Neuronal stem cell (in vitro differentiated cells): ENCODE measurements at regions not wholly inside any gene's neighbourhood (a gene's known extent, or its start where the extent isn't known, plus 50 kb on each side); places are given as distances from the start of the nearest gene placed in this dataset.
"Not testable (repeated sequence)": the region's sequence is repeated elsewhere in the genome, so short reads cannot be mapped to it uniquely, and the experiment has no call there.

ENCODE experiments used
- DNase-seq: peaks from one replicate; pipeline ENCODE4 v3.0.0-alpha.2; 2013; ENCODE audit warnings: low spot score
- H2AFZ ChIP-seq: one replicate; pipeline ENCODE4 v1.6.1; 2013; ENCODE audit warnings: mild to moderate bottlenecking, low read length, inconsistent platforms
- H2AK5ac ChIP-seq: 2 replicates; pipeline ENCODE4 v1.6.1; 2013; ENCODE audit warnings: low read depth, mild to moderate bottlenecking, inconsistent platforms, low read length, moderate library complexity, mixed read lengths
- H2BK120ac ChIP-seq: 2 replicates; pipeline ENCODE4 v1.6.1; 2013; ENCODE audit warnings: low read depth, mild to moderate bottlenecking, inconsistent platforms, low read length, moderate library complexity, mixed read lengths
- H2BK12ac ChIP-seq: one replicate; pipeline ENCODE4 v1.6.1; 2013; ENCODE audit warnings: low read length, inconsistent platforms
- H2BK15ac ChIP-seq: 2 replicates; pipeline ENCODE4 v1.6.1; 2013; ENCODE audit warnings: mild to moderate bottlenecking, low read length, inconsistent platforms, mixed read lengths
- H2BK5ac ChIP-seq: one replicate; pipeline ENCODE4 v1.6.1; 2013; ENCODE audit warnings: inconsistent platforms, mild to moderate bottlenecking, low read length, moderate library complexity
- H3K14ac ChIP-seq: one replicate; pipeline ENCODE4 v1.6.1; 2013; ENCODE audit warnings: low read length, inconsistent platforms
- H3K18ac ChIP-seq: 2 replicates; pipeline ENCODE4 v1.6.1; 2013; ENCODE audit warnings: low read length, inconsistent platforms
- H3K23ac ChIP-seq: 2 replicates; pipeline ENCODE4 v1.6.1; 2013; ENCODE audit warnings: low read depth, mild to moderate bottlenecking, mixed read lengths, low read length, inconsistent platforms; ENCODE audit not compliant: poor library complexity
- H3K27ac ChIP-seq: replicated peaks from 3 replicates; pipeline ENCODE4 v1.5.1; 2013; ENCODE audit warnings: low read length, inconsistent platforms
- H3K27me3 ChIP-seq, 3 experiments: 2 replicates each; pipeline ENCODE4 v1.6.1; 2013; ENCODE audit warnings: low read length in 3 of 3, mild to moderate bottlenecking in 2 of 3, inconsistent platforms in 1 of 3, low read depth in 1 of 3, mixed read lengths in 1 of 3, moderate library complexity in 1 of 3; ENCODE audit not compliant: control insufficient read depth in 3 of 3, insufficient read depth in 3 of 3
- H3K36me3 ChIP-seq, 2 donors: replicated peaks in 1 of 2; 2 replicates each; pipeline ENCODE4 v1.6.1; 2013; ENCODE audit warnings: low read length in 2 of 2; ENCODE audit not compliant: control insufficient read depth in 2 of 2, insufficient read depth in 2 of 2
- H3K4ac ChIP-seq: 2 replicates; pipeline ENCODE4 v1.6.1; 2013; ENCODE audit warnings: inconsistent platforms, mild to moderate bottlenecking, low read length, moderate library complexity
- H3K4me1 ChIP-seq, 2 donors: 1 replicate in 1 of 2; 2 replicates in 1 of 2; pipeline ENCODE4 v1.6.1; 2013; ENCODE audit warnings: low read length in 2 of 2, low read depth in 1 of 2; ENCODE audit not compliant: control insufficient read depth in 2 of 2, insufficient read depth in 1 of 2
- H3K4me2 ChIP-seq: one replicate; pipeline ENCODE4 v1.6.1; 2013; ENCODE audit warnings: mild to moderate bottlenecking, low read length, inconsistent platforms; ENCODE audit not compliant: insufficient read depth, poor library complexity, severe bottlenecking
- H3K4me3 ChIP-seq, 2 donors: 2 replicates each; pipeline ENCODE4 v1.5.1; 2013; ENCODE audit warnings: low read length in 2 of 2, mild to moderate bottlenecking in 2 of 2, inconsistent platforms in 1 of 2, moderate library complexity in 1 of 2
- H3K79me1 ChIP-seq: one replicate; pipeline ENCODE4 v1.6.1; 2013; ENCODE audit warnings: low read depth, mild to moderate bottlenecking, inconsistent platforms, low read length, moderate library complexity
- H3K9ac ChIP-seq: one replicate; pipeline ENCODE4 v1.6.1; 2013; ENCODE audit warnings: mild to moderate bottlenecking, low read depth, low read length, inconsistent platforms; ENCODE audit not compliant: poor library complexity
- H3K9me3 ChIP-seq, 2 donors: replicated peaks in 1 of 2; 2 replicates each; pipeline versions ENCODE3 to v1.6.1; 2013; ENCODE audit warnings: low read length in 2 of 2, mild to moderate bottlenecking in 2 of 2, inconsistent platforms in 1 of 2, low read depth in 1 of 2, mixed read lengths in 1 of 2, moderate library complexity in 1 of 2; ENCODE audit not compliant: control insufficient read depth in 2 of 2, insufficient read depth in 1 of 2
- H4K8ac ChIP-seq: one replicate; pipeline ENCODE4 v1.6.1; 2013; ENCODE audit warnings: low read depth, mild to moderate bottlenecking, inconsistent platforms, low read length, moderate library complexity
- H4K91ac ChIP-seq: one replicate; pipeline ENCODE4 v1.6.1; 2013; ENCODE audit warnings: low read length, low read depth, mild to moderate bottlenecking, inconsistent platforms; ENCODE audit not compliant: poor library complexity
- WGBS, 2 donors: extraction: QIAGEN DNeasy Blood & Tissue Kit; methylation state at CpG; one replicate each; pipeline ENCODE4 v1.1.7; 2013; ENCODE audit warnings: missing lambda C conversion rate in 2 of 2, mixed read lengths in 1 of 2; ENCODE audit not compliant: insufficient read length in 2 of 2, insufficient replicate concordance in 1 of 2; ENCODE audit errors: extremely low coverage in 2 of 2; 5-methylcytosine and 5-hydroxymethylcytosine counted together

DNA sequence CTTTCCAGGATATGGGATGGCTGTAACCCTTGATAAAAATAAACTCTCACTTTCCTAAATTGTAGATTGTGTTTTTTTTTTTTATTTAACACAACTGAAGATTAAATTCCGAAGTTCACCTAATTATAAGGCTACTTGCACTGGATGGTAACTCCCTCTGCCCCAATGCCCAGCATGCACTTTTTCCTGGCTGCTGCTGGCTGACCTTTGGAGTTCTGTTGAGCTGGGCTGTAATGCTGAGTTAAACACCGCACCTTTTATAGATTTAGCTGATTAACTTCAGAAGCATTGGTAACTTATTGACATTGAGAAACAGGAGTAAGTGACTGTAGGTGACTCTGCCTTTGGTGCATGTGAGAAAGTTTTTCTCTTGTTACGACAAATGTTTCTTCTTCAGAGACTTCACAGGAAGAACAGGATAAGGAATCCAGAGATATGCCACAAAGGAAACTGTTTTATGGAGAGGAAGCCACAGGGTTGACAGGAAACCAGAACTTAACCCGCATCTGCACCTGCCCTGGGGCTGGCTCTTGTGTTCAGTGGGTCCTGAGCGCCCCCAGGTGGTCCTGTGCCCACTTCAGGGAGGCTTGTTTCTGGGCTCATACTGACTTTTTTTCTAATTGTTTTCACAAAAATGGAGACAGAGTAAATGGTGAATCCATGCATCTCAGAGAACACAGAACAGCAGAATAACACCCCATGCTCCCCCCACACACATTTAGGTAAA is 1240.3 kb downstream of the TMEM121 start:
- not testable (repeated sequence) for H4K91ac ChIP-seq, H2BK5ac ChIP-seq, H2BK120ac ChIP-seq, DNase-seq, H2BK15ac ChIP-seq, H3K23ac ChIP-seq, H2BK12ac ChIP-seq, H3K4me2 ChIP-seq, H3K79me1 ChIP-seq, H3K36me3 ChIP-seq, H3K27ac ChIP-seq, H3K4me3 ChIP-seq, H3K4me1 ChIP-seq, H3K4ac ChIP-seq, H4K8ac ChIP-seq, H2AFZ ChIP-seq, H3K18ac ChIP-seq, H2AK5ac ChIP-seq, H3K9ac ChIP-seq, H3K9me3 ChIP-seq, H3K27me3 ChIP-seq, H3K14ac ChIP-seq
- WGBS, 2 donors: no CpG with 5 or more reads among the region's 5 CpGs

DNA sequence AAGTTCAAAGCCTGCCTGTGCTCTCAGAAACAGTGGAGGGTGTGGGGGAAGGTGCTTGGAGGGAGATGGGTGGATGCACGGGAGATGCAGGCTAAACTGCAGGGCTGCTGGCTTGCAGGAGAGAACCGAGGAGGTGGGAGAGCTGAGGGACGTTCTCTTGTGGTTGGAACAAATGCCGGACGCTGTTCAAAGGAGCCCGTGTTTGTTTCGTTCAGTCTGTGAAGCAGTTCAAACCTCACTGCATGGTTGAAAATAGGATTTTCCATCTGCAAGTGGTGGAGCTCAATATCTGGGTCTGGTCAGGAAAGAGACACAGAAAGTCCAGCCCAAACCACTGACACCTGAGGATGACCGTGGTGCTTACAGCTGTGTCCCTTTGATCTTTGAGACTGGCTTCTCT is 1241.8 kb downstream of the TMEM121 start:
- H2BK12ac ChIP-seq, H3K9me3 ChIP-seq, H4K91ac ChIP-seq, H3K27me3 ChIP-seq, H3K18ac ChIP-seq, H2BK15ac ChIP-seq, H4K8ac ChIP-seq, H3K4me1 ChIP-seq, H3K4ac ChIP-seq, H3K14ac ChIP-seq, H3K79me1 ChIP-seq, H2BK5ac ChIP-seq, H3K27ac ChIP-seq, H3K9ac ChIP-seq, H3K4me3 ChIP-seq, H2AFZ ChIP-seq, DNase-seq, H3K36me3 ChIP-seq, H3K23ac ChIP-seq, H3K4me2 ChIP-seq, H2BK120ac ChIP-seq, H2AK5ac ChIP-seq: not testable (repeated sequence)
- WGBS, 2 donors: no CpG with 5 or more reads among the region's 8 CpGs

DNA sequence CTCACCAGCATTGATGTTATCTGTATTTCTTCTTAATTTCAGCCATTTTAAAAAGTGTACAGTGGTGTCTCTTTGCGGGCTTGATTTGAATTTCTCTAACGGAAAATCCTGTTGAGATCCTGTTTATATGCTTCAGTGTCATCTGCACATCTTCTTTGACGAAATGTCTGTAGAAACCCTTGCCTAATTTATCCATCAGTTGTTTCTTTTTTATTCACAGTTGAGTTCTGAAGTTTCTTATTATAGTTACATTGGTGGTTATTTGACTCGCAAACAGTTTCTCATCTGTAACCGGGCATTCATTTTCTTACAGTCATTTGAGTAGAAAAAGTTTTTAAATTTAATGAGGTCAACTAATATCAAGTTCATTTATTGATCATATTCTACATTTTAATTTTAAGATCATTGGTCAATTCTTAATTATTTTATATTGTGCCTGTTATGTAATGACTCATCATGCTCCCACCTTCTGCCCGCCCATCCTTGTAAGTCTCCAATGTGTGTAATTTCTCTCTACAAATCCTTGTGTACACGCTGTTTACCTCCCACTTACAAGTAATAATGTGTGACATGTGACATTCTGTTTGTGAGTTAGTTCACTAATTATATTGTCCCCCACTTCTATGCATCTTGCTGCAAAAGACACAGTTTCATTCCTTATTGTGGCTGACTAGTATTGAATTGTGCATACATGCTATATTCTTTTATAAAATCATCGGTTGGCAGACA is 1242.8 kb downstream of the TMEM121 start:
- H3K4me3 ChIP-seq, DNase-seq, H2AK5ac ChIP-seq, H3K4me2 ChIP-seq, H2BK12ac ChIP-seq, H2BK5ac ChIP-seq, H3K9me3 ChIP-seq, H2BK15ac ChIP-seq, H3K36me3 ChIP-seq, H2AFZ ChIP-seq, H3K4ac ChIP-seq, H4K8ac ChIP-seq, H3K14ac ChIP-seq, H3K27ac ChIP-seq, H2BK120ac ChIP-seq, H4K91ac ChIP-seq, H3K23ac ChIP-seq, H3K9ac ChIP-seq, H3K18ac ChIP-seq, H3K27me3 ChIP-seq, H3K4me1 ChIP-seq, H3K79me1 ChIP-seq: not testable (repeated sequence)
- no CpG with 5 or more reads among the region's 8 CpGs for WGBS, 2 donors

DNA sequence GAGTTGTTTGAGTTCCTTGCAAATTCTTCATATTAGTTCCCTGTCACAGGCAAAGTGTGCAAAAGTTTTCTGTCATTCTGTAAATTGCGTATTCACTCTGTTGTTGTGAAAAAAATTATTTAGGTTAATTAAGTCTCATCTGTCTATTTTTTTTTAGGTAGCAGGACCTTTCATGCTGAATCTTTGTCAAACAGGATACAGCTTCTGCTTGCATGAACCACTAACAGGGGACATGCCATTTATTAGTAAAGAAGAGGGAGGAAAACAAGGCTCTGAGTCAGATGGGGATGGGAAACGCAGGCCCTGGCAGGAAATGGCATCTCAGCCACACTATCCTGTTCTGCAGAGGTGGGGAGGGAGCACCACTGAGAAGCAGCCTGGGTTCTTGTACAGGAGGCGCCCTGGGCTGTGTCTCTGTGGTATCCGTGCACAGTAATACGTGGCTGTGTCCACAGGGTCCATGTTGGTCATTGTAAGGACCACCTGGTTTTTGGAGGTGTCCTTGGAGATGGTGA is 1243.8 kb downstream of the TMEM121 start:
- not testable (repeated sequence) for H3K9ac ChIP-seq, H3K4ac ChIP-seq, H4K91ac ChIP-seq, H3K4me1 ChIP-seq, H3K23ac ChIP-seq, H2AFZ ChIP-seq, H4K8ac ChIP-seq, H2AK5ac ChIP-seq, H3K36me3 ChIP-seq, H3K18ac ChIP-seq, H2BK120ac ChIP-seq, H2BK5ac ChIP-seq, H3K4me2 ChIP-seq, H2BK15ac ChIP-seq, H3K9me3 ChIP-seq, H3K14ac ChIP-seq, H3K27ac ChIP-seq, DNase-seq, H2BK12ac ChIP-seq, H3K4me3 ChIP-seq, H3K27me3 ChIP-seq, H3K79me1 ChIP-seq
- WGBS, 2 donors: no CpG with 5 or more reads among the region's 5 CpGs
